Keratinocyte (primary cell): ENCODE measurements at regions not wholly inside any gene's neighbourhood (a gene's known extent, or its start where the extent isn't known, plus 50 kb on each side); places are given as distances from the start of the nearest gene placed in this dataset.

Experiments
- DNase-seq: peaks from one replicate; pipeline ENCODE4 v3.0.0-alpha.2; 2011; ENCODE audit warnings: low read depth, missing footprints, low spot score
- FAIRE-seq: peaks from 2 replicates; lab custom pipeline; 2011; peaks lifted over from hg19 to GRCh38; lab: Jason Lieb, UNC
- H2AFZ ChIP-seq: 2 replicates; pipeline ENCODE4 v1.6.0; 2012; ENCODE audit warnings: low read length, control low read depth, inconsistent platforms; ENCODE audit not compliant: control insufficient read depth
- H3K27ac ChIP-seq: 2 replicates; pipeline ENCODE4 v1.5.1; 2011; ENCODE audit warnings: low read length; ENCODE audit not compliant: control insufficient read depth, insufficient read depth
- H3K27me3 ChIP-seq: 3 replicates; pipeline ENCODE4 v1.6.0; 2011; ENCODE audit warnings: low read length; ENCODE audit not compliant: control insufficient read depth, insufficient read depth; ENCODE audit errors: extremely low read depth
- H3K36me3 ChIP-seq, 2 experiments: 2 replicates in 1 of 2; 3 replicates in 1 of 2; pipeline ENCODE4 v1.5.1; 2011; ENCODE audit warnings: low read length in 2 of 2, mild to moderate bottlenecking in 1 of 2; ENCODE audit not compliant: control insufficient read depth in 2 of 2, insufficient read depth in 2 of 2; ENCODE audit errors: extremely low read depth in 1 of 2
- H3K4me1 ChIP-seq: 3 replicates; pipeline ENCODE4 v1.5.1; 2011; ENCODE audit warnings: low read length; ENCODE audit not compliant: control insufficient read depth, insufficient read depth; ENCODE audit errors: extremely low read depth
- H3K4me2 ChIP-seq: 3 replicates; pipeline ENCODE4 v1.6.0; 2011; ENCODE audit warnings: low read depth, low read length; ENCODE audit not compliant: control insufficient read depth, insufficient read depth; ENCODE audit errors: extremely low read depth
- H3K4me3 ChIP-seq, 3 experiments: fragments of 200-600 bp in 1 of 3; sonication (generic) in 1 of 3; 2 replicates in 2 of 3; 3 replicates in 1 of 3; pipeline ENCODE4 v1.5.1; 2011 to 2016; ENCODE audit warnings: low read length in 3 of 3, mild to moderate bottlenecking in 3 of 3, control low read depth in 2 of 3, inconsistent platforms in 1 of 3, low read depth in 1 of 3, mixed read lengths in 1 of 3, mixed run types in 1 of 3, moderate library complexity in 1 of 3; ENCODE audit not compliant: control insufficient read depth in 2 of 3, insufficient read depth in 2 of 3; ENCODE audit errors: extremely low read depth in 1 of 3
- H3K79me2 ChIP-seq: 2 replicates; pipeline ENCODE4 v1.6.0; 2012; ENCODE audit warnings: low read length; ENCODE audit not compliant: control insufficient read depth, insufficient read depth
- H3K9ac ChIP-seq: 3 replicates; pipeline ENCODE4 v1.6.0; 2011; ENCODE audit warnings: low read length; ENCODE audit not compliant: control insufficient read depth, insufficient read depth; ENCODE audit errors: extremely low read depth
- H3K9me1 ChIP-seq: 3 replicates; pipeline ENCODE4 v1.6.0; 2011; ENCODE audit warnings: low read length; ENCODE audit not compliant: control insufficient read depth, insufficient read depth; ENCODE audit errors: extremely low read depth
- H3K9me3 ChIP-seq: 2 replicates; pipeline ENCODE4 v1.5.1; 2012; ENCODE audit warnings: low read depth, low read length; ENCODE audit not compliant: control insufficient read depth
- H4K20me1 ChIP-seq: 3 replicates; pipeline ENCODE4 v1.6.0; 2011; ENCODE audit warnings: low read length; ENCODE audit not compliant: control insufficient read depth, insufficient read depth; ENCODE audit errors: extremely low read depth
- CTCF ChIP-seq, 3 experiments: IDR thresholded peaks in 1 of 3; conservative IDR thresholded peaks in 1 of 3; optimal IDR thresholded peaks in 1 of 3; 2 replicates in 2 of 3; 3 replicates in 1 of 3; pipeline versions ENCODE3 to v1.5.1; 2011; ENCODE audit warnings: low read length in 3 of 3, mild to moderate bottlenecking in 3 of 3, moderate library complexity in 2 of 3, control low read depth in 1 of 3, inconsistent platforms in 1 of 3; ENCODE audit not compliant: insufficient read depth in 2 of 3; ENCODE audit errors: extremely low read depth in 1 of 3
- EZH2 ChIP-seq: IDR thresholded peaks from one replicate; pipeline ENCODE4 v1.6.1; 2012; ENCODE audit warnings: inconsistent platforms, mild to moderate bottlenecking, low read length, moderate library complexity
- dilution Hi-C: fragments of 300-500 bp; cut with MboI; formaldehyde crosslinking; loops from one replicate; pipeline ENCODE4 v1.7.0; 2020; ENCODE audit warnings: low sequenced_read_pairs; ENCODE audit not compliant: extremely low pct_ligation_motif_present

- Histone ChIP-seq H3K9me3 (no peaks in the 10 kb centered on the region), H3K27me3 (no peaks in the 10 kb centered on the region), H2AFZ (no peak overlapping the region), H3K27ac (no peak overlapping the region), H3K9ac (no peak overlapping the region), H3K36me3 (no peaks in the 10 kb centered on the region), H4K20me1 (no peaks in the 10 kb centered on the region), H3K79me2 (no peaks in the 10 kb centered on the region), H3K4me2 (no peak overlapping the region), H3K4me3 (no peak overlapping the region), H3K9me1 (no peaks in the 10 kb centered on the region), H3K4me1 (no peaks in the 10 kb centered on the region)
- TF ChIP-seq EZH2 (no peak), CTCF (optimal IDR thresholded peaks at IDR 0.05 in 1 of 3, IDR thresholded peaks at IDR 0.05 in 1 of 3, conservative IDR thresholded peaks at IDR 0.05 in 1 of 3; ENCODE audit: extremely low read depth in 1 of 3, insufficient read depth in 2 of 3, low read length in 3 of 3) (no peak)
- dilution Hi-C loops = no loop called here
- FAIRE-seq (no peak), DNase-seq (no peak)
Measured at GRCh38 chr16:65441501-65441900, 319.6 kb upstream of the CDH11 start.

- Histone ChIP-seq H3K4me2 (no peak overlapping the region), H2AFZ (no peak overlapping the region), H3K27me3 (no peaks in the 10 kb centered on the region), H3K4me3 (no peak overlapping the region), H3K4me1 (no peaks in the 10 kb centered on the region), H3K9ac (no peak overlapping the region), H3K9me3 (no peaks in the 10 kb centered on the region), H3K9me1 (no peaks in the 10 kb centered on the region), H3K36me3 (no peaks in the 10 kb centered on the region), H4K20me1 (no peaks in the 10 kb centered on the region), H3K27ac (no peak overlapping the region), H3K79me2 (no peaks in the 10 kb centered on the region)
- DNase-seq (no peak), FAIRE-seq (no peak)
- dilution Hi-C loops = no loop called here
- TF ChIP-seq CTCF (optimal IDR thresholded peaks at IDR 0.05 in 1 of 3, IDR thresholded peaks at IDR 0.05 in 1 of 3, conservative IDR thresholded peaks at IDR 0.05 in 1 of 3; ENCODE audit: extremely low read depth in 1 of 3, insufficient read depth in 2 of 3, low read length in 3 of 3) = peak in 1 of 3 experiments; percentile 9
- no peak for TF ChIP-seq EZH2
Measured at GRCh38 chr16:65429504-65430181, 307.8 kb upstream of the CDH11 start.
